Fibroblast of skin of right quadriceps (primary cell): ENCODE measurements at regions not wholly inside any gene's neighbourhood (a gene's known extent, or its start where the extent isn't known, plus 50 kb on each side); places are given as distances from the start of the nearest gene placed in this dataset.
A peak's percentile ranks its signal among the peaks of the same experiment; 100 is the strongest.

Experiments used
- DNase-seq: peaks from one replicate; pipeline ENCODE4 v3.0.0-alpha.2; 2013

GRCh38 chr19:34120846-34121639 is 51.3 kb upstream of the LSM14A start:
- DNase-seq: peak; percentile 33
